Ishikawa (cell line): ENCODE measurements at regions not wholly inside any gene's neighbourhood (a gene's known extent, or its start where the extent isn't known, plus 50 kb on each side); places are given as distances from the start of the nearest gene placed in this dataset.

ENCODE experiments used
- CEBPB ChIP-seq: IDR thresholded peaks from 2 replicates; pipeline ENCODE4 v1.6.1; 2012
- CREB1 ChIP-seq: IDR thresholded peaks from 2 replicates; pipeline ENCODE4 v1.6.1; 2012; ENCODE audit warnings: low read depth
- EGR1 ChIP-seq: IDR thresholded peaks from 2 replicates; pipeline ENCODE4 v1.6.1; 2012
- EP300 ChIP-seq: IDR thresholded peaks from 2 replicates; pipeline ENCODE4 v1.6.1; 2012; ENCODE audit warnings: borderline replicate concordance
- FOXM1 ChIP-seq: IDR thresholded peaks from 2 replicates; pipeline ENCODE4 v1.6.1; 2012; ENCODE audit warnings: low read depth, borderline replicate concordance
- NFIC ChIP-seq: IDR thresholded peaks from 2 replicates; pipeline ENCODE4 v1.6.1; 2012
- RAD21 ChIP-seq: IDR thresholded peaks from 2 replicates; pipeline ENCODE4 v1.6.1; 2012; ENCODE audit warnings: low read depth
- TAF1 ChIP-seq: IDR thresholded peaks from 2 replicates; pipeline ENCODE4 v1.6.1; 2012; ENCODE audit warnings: low read depth, mild to moderate bottlenecking
- TCF12 ChIP-seq: IDR thresholded peaks from 2 replicates; pipeline ENCODE4 v1.6.1; 2012; ENCODE audit warnings: low read depth
- TEAD4 ChIP-seq: IDR thresholded peaks from 2 replicates; pipeline ENCODE4 v1.6.1; 2012
- YY1 ChIP-seq: IDR thresholded peaks from 2 replicates; pipeline ENCODE4 v1.6.1; 2012; ENCODE audit warnings: low read depth
- ZBTB7A ChIP-seq: IDR thresholded peaks from 2 replicates; pipeline ENCODE4 v1.6.1; 2012; ENCODE audit warnings: low read depth
- TF ChIP-seq, protein P1 (sequence below): IDR thresholded peaks from 2 replicates; pipeline ENCODE4 v1.6.1; 2012
- TF ChIP-seq, protein P2 (sequence below): IDR thresholded peaks from 2 replicates; pipeline ENCODE4 v1.6.1; 2012
- TF ChIP-seq, protein P3 (sequence below): IDR thresholded peaks from 2 replicates; pipeline ENCODE4 v1.6.1; 2012; ENCODE audit warnings: low read depth, mild to moderate bottlenecking

DNA sequence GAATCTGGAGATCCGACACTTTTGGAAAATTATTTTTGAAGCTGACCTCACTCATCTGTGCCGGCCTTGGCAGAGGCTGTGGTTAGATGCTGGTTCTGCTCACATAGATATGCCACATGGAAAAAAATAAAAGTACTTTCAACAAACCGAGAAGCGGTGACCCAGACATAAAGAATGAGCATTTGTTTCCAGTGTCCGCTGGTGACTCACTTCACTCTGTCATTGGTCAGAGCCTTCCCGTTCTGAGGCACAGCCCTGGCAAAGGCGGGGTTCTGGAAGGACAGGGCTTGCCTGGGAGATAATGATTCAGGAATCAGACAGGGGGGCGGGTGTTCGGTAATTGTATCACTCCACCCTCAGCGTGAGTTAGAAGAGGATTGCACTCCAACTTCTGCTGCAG lies 172.4 kb upstream of the MXRA5 start:
- TF ChIP-seq FOXM1 (no peak), EGR1 (no peak)

DNA sequence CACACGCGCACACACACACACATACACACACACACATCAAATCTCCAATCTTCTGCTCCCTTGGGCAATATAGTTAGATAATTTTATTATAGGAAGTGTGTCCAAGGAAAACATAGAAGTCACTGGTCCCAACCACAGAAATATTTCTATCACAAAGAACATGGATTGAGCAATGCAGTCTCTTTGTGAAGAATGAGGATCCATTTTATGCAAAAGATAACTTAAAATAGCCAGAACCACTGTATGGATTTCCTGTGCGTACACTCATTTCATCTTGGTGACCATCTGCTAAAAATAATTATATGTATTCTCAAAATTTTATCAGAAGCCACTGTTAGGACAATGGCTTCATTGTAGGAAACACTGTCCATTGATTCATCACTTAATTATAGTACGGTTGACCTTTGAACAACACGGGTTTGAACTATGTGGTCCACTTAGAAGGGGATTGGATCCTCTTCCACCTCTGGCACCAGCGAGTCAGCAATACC lies 169.6 kb upstream of the MXRA5 start:
- no peak for TF ChIP-seq NFIC
- no peak for TF ChIP-seq YY1
- TF ChIP-seq TCF12, result no peak

DNA sequence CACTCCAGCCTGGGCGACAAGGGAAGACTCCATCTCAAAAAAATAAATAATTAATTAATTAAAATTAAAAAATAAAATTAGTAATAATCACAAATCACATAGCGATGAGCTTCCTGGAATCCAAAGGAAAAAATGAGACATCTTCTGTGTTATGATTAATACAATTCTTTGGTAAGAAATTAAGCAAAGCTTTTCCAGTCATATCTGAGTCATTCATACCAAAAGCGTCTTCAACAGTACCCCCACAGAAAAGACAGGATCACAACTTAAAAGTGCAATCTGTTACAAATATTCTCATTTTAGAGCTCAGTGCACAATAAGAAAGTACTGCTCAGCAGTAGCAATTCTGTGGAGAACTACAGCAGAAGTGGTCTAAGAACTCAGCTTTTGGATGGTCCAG lies 168.5 kb upstream of the MXRA5 start:
- TF ChIP-seq CEBPB, result no peak
- no peak for TF ChIP-seq TCF12
- TF ChIP-seq EGR1, result no peak
- TF ChIP-seq CREB1, result no peak
- TF ChIP-seq EP300, result no peak
- TF ChIP-seq ZBTB7A, result no peak
- TF ChIP-seq TAF1, result no peak
- TF ChIP-seq YY1, result no peak
- no peak for TF ChIP-seq TEAD4

DNA sequence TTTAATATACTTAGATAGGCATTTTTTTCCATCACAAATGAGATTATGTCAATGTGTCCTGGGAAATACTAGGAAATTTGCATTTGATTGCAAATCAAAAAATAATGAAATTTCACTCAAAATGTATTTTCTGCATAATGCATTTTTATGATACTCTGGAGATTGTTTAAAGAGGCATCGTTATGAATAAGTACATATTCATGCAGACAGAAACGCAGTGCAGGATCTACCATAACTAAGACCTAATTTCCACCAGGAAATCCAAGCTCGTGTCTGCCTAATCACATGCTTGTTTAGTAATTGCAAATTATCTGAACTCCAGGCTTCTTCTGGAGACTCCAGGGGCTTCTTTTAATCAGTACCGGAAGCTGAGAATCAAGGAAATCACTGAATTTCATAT lies 163.5 kb upstream of the MXRA5 start:
- no peak for TF ChIP-seq TEAD4
- no peak for TF ChIP-seq TAF1
- TF ChIP-seq, protein P1, sequence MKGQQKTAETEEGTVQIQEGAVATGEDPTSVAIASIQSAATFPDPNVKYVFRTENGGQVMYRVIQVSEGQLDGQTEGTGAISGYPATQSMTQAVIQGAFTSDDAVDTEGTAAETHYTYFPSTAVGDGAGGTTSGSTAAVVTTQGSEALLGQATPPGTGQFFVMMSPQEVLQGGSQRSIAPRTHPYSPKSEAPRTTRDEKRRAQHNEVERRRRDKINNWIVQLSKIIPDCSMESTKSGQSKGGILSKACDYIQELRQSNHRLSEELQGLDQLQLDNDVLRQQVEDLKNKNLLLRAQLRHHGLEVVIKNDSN, result no peak
- TF ChIP-seq, protein P2, sequence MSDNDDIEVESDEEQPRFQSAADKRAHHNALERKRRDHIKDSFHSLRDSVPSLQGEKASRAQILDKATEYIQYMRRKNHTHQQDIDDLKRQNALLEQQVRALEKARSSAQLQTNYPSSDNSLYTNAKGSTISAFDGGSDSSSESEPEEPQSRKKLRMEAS, result no peak
- no peak for TF ChIP-seq TCF12
- no peak for TF ChIP-seq CEBPB
- no peak for TF ChIP-seq EP300
- TF ChIP-seq NFIC, result no peak
- TF ChIP-seq FOXM1, result no peak
- TF ChIP-seq CREB1, result no peak
- TF ChIP-seq, protein P3, sequence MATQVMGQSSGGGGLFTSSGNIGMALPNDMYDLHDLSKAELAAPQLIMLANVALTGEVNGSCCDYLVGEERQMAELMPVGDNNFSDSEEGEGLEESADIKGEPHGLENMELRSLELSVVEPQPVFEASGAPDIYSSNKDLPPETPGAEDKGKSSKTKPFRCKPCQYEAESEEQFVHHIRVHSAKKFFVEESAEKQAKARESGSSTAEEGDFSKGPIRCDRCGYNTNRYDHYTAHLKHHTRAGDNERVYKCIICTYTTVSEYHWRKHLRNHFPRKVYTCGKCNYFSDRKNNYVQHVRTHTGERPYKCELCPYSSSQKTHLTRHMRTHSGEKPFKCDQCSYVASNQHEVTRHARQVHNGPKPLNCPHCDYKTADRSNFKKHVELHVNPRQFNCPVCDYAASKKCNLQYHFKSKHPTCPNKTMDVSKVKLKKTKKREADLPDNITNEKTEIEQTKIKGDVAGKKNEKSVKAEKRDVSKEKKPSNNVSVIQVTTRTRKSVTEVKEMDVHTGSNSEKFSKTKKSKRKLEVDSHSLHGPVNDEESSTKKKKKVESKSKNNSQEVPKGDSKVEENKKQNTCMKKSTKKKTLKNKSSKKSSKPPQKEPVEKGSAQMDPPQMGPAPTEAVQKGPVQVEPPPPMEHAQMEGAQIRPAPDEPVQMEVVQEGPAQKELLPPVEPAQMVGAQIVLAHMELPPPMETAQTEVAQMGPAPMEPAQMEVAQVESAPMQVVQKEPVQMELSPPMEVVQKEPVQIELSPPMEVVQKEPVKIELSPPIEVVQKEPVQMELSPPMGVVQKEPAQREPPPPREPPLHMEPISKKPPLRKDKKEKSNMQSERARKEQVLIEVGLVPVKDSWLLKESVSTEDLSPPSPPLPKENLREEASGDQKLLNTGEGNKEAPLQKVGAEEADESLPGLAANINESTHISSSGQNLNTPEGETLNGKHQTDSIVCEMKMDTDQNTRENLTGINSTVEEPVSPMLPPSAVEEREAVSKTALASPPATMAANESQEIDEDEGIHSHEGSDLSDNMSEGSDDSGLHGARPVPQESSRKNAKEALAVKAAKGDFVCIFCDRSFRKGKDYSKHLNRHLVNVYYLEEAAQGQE, result no peak
- no peak for TF ChIP-seq EGR1
- TF ChIP-seq ZBTB7A, result no peak
- no peak for TF ChIP-seq YY1
- TF ChIP-seq RAD21, result no peak

DNA sequence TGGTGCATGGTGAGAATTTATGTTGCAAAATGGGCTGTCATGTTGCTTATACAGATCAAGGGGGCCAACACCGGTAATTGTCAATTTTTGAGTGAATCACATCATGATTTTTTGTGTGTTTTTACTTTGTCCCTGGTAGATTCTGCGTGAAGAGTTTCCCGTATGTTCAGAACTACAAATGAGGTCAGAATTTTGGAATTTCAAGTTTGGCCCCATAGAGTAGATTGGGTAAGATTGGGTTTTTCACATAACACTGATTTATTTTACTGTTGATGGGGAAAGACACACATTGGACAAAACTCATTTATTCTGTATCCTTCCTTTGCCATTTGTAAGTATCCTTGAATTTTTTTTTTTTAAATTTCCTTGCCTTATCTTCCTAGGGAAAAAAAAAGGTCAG lies 158.5 kb upstream of the MXRA5 start:
- no peak for TF ChIP-seq EP300
- no peak for TF ChIP-seq TAF1
- TF ChIP-seq, protein P1, result no peak
- TF ChIP-seq NFIC, result no peak
- TF ChIP-seq CEBPB, result no peak
- TF ChIP-seq ZBTB7A, result no peak
- no peak for TF ChIP-seq RAD21
- TF ChIP-seq TCF12, result no peak
- TF ChIP-seq TEAD4, result no peak
- no peak for TF ChIP-seq EGR1
- TF ChIP-seq CREB1, result no peak
- TF ChIP-seq, protein P3, result no peak
- no peak for TF ChIP-seq YY1

DNA sequence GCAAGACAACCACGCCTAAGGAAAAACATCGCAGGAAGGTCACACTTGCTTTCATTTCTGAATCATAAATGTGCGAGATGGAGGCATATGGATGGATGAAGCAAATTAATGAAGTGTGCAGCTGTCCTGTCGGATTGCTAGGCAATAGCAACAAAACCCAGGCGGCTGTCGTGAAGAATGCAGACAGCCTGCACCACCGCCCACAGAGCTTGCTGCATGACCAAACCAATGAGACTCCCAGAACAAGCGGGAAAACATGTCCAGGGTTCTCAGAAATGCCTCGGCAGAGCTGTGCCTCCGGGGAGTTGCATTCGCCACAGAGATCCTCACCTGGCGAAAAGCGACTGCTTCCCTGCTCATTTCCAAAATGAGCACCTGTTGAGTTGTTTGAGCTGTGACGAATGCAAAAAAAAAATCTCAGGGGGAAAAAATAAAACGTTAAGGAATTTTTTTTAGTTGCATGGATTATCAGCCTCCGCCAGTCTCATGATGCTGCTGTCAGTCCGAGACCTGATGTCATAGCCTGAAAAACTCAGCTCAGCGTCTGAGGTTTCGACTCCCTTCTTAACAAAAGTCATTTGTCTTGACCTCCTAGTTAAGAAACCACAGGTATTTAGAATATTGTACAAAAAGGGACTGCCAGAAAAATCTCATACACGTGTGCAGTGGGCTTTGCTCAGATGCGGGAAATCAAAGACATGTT lies 155.5 kb upstream of the MXRA5 start:
- TF ChIP-seq NFIC (no peak), FOXM1 (no peak), EP300 (no peak), TCF12 (no peak), CEBPB (no peak), YY1 (no peak), RAD21 (no peak), ZBTB7A (no peak), TEAD4 (no peak), EGR1 (no peak), CREB1 (no peak), TAF1 (no peak)
- TF ChIP-seq, protein P3, result no peak
- TF ChIP-seq, protein P2, result no peak
- TF ChIP-seq, protein P1, result no peak
